ENCODE measurements at regions not wholly inside any gene's neighbourhood (a gene's known extent, or its start where the extent isn't known, plus 50 kb on each side); places are given as distances from the start of the nearest gene placed in this dataset.

- no TSS peak for BruUV-seq (replicated peaks)
- Histone ChIP-seq H3K79me2 (ENCODE audit: control insufficient read depth, insufficient read depth, low read length) (no peaks in the 10 kb centered on the region), H3K27me3 (ENCODE audit: control insufficient read depth in 2 of 2, insufficient read depth in 2 of 2, low read length in 2 of 2) (no peaks in the 10 kb centered on the region), H3K27ac (ENCODE audit: extremely low read depth, low read depth, low read length) (no peak overlapping the region), H3K4me1 (replicated peaks in 1 of 2; ENCODE audit: control insufficient read depth in 2 of 2, insufficient read depth in 2 of 2, low read length in 2 of 2) (no peaks in the 10 kb centered on the region), H2AFZ (ENCODE audit: low read depth, low read length) (no peak overlapping the region), H4K20me1 (replicated peaks; ENCODE audit: control insufficient read depth, insufficient read depth, low read length) (no peaks in the 10 kb centered on the region), H3K4me2 (ENCODE audit: insufficient read depth, low read length) (no peak overlapping the region), H3K36me3 (ENCODE audit: control insufficient read depth, insufficient read depth, low read length) (no peaks in the 10 kb centered on the region), H3K9ac (ENCODE audit: insufficient read depth in 1 of 2, low read depth in 2 of 2, low read length in 2 of 2) (no peak overlapping the region), H3K4me3 (no peak overlapping the region), H3K9me1 (ENCODE audit: control insufficient read depth, insufficient read depth, low read length) (no peaks in the 10 kb centered on the region), H3K9me3 (replicated peaks; ENCODE audit: control insufficient read depth, insufficient read depth, low read depth, low read length) (no peaks in the 10 kb centered on the region)
- CTCF ChIA-PET (ENCODE audit: low intra/inter-chr PET ratio): no interaction called here
- intact Hi-C loops (cut with micrococcal nuclease) (no loop called here), in situ Hi-C loops (cut with MboI) (no loop called here)
- TF ChIP-seq RAD51 (IDR thresholded peaks at IDR 0.05; ENCODE audit: borderline replicate concordance, low read depth) (no peak), GATAD2B (IDR thresholded peaks at IDR 0.05; ENCODE audit: borderline replicate concordance) (no peak)
- WGBS (ENCODE audit: insufficient coverage, low coverage, missing lambda C conversion rate): 3% methylated on average over 2 of the region's 2 CpGs
- ATAC-seq (no peak), DNase-seq (ENCODE audit: extremely low read depth in 1 of 4, low spot score in 3 of 4) (no peak), FAIRE-seq (no peak)
- POLR2A ChIA-PET: interaction anchor here (0.6 kb wide), 1 partner anchor 33 kb away, joined by 3 read pairs; no protein-coding TSS in a partner anchor
Observed at GRCh38 chr11:21928847-21929246, 264.0 kb upstream of the ANO5 start.

DNA sequence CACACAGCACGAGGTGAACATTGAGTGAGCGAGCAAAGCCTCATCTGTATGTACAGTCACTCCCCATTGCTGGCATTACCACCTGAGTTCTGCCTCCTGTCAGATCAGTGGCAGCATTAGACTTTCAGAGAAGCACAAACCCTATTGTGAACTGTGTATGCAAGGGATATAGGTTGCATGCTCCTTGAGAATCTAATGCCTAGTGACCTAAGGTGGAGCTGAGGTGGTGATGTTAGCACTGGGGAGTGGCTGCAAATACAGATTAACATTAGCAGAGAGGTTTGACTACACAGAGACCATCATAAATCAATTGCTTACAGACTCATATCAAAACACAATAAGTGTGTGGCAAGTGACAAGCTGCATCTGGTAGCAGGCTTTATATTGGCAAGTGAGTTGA is 262.5 kb upstream of the ANO5 start:
- H2AFZ ChIP-seq (ENCODE audit: low read depth, low read length): no peak overlapping the region
- in situ Hi-C loops (cut with MboI) (no loop called here), intact Hi-C loops (cut with micrococcal nuclease) (no loop called here)
- H3K27me3 ChIP-seq (ENCODE audit: control insufficient read depth in 2 of 2, insufficient read depth in 2 of 2, low read length in 2 of 2): no peaks in the 10 kb centered on the region
- DNase-seq (ENCODE audit: extremely low read depth in 1 of 4, low spot score in 3 of 4) (no peak), FAIRE-seq (no peak), ATAC-seq (no peak)
- CTCF ChIA-PET (ENCODE audit: low intra/inter-chr PET ratio): no interaction called here
- H3K36me3 ChIP-seq (ENCODE audit: control insufficient read depth, insufficient read depth, low read length): no peaks in the 10 kb centered on the region
- no peaks in the 10 kb centered on the region for H3K9me3 ChIP-seq (replicated peaks; ENCODE audit: control insufficient read depth, insufficient read depth, low read depth, low read length)
- H3K4me3 ChIP-seq: no peak overlapping the region
- no peaks in the 10 kb centered on the region for H4K20me1 ChIP-seq (replicated peaks; ENCODE audit: control insufficient read depth, insufficient read depth, low read length)
- WGBS (ENCODE audit: insufficient coverage, low coverage, missing lambda C conversion rate): 0% methylated on average over 2 of the region's 2 CpGs
- TF ChIP-seq ATF6 (CRISPR knock-in tag; IDR thresholded peaks at IDR 0.05): no peak
- TF ChIP-seq, protein P1, sequence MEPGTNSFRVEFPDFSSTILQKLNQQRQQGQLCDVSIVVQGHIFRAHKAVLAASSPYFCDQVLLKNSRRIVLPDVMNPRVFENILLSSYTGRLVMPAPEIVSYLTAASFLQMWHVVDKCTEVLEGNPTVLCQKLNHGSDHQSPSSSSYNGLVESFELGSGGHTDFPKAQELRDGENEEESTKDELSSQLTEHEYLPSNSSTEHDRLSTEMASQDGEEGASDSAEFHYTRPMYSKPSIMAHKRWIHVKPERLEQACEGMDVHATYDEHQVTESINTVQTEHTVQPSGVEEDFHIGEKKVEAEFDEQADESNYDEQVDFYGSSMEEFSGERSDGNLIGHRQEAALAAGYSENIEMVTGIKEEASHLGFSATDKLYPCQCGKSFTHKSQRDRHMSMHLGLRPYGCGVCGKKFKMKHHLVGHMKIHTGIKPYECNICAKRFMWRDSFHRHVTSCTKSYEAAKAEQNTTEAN (CRISPR knock-in tag; IDR thresholded peaks at IDR 0.05): no peak
- no peak for TF ChIP-seq RCOR1 (IDR thresholded peaks at IDR 0.05; ENCODE audit: borderline replicate concordance in 1 of 2, low read depth in 2 of 2, low read length in 2 of 2)
- TF ChIP-seq FOXA3 (CRISPR knock-in tag; conservative IDR thresholded peaks at IDR 0.05 in 1 of 2, IDR thresholded peaks at IDR 0.05 in 1 of 2): no peak
- H3K9ac ChIP-seq (ENCODE audit: insufficient read depth in 1 of 2, low read depth in 2 of 2, low read length in 2 of 2): no peak overlapping the region
- H3K79me2 ChIP-seq (ENCODE audit: control insufficient read depth, insufficient read depth, low read length): no peaks in the 10 kb centered on the region
- no peak overlapping the region for H3K4me2 ChIP-seq (ENCODE audit: insufficient read depth, low read length)
- H3K9me1 ChIP-seq (ENCODE audit: control insufficient read depth, insufficient read depth, low read length): no peaks in the 10 kb centered on the region
- POLR2A ChIA-PET: no interaction called here
- no peak overlapping the region for H3K27ac ChIP-seq (ENCODE audit: extremely low read depth, low read depth, low read length)
- BruUV-seq (replicated peaks): no TSS peak
- H3K4me1 ChIP-seq (replicated peaks in 1 of 2; ENCODE audit: control insufficient read depth in 2 of 2, insufficient read depth in 2 of 2, low read length in 2 of 2): no peaks in the 10 kb centered on the region
